ENCODE measurements at regions not wholly inside any gene's neighbourhood (a gene's known extent, or its start where the extent isn't known, plus 50 kb on each side); places are given as distances from the start of the nearest gene placed in this dataset.

GRCh38 chr5:169499990-169500505, 83.5 kb upstream of the SPDL1 start:
- Histone ChIP-seq H3K4me1 (ENCODE audit: control insufficient read depth, insufficient read depth, low read length, poor library complexity, severe bottlenecking) (peaks cover 9% of the 10 kb centered on the region), H3K4me3 (ENCODE audit: extremely low read depth, insufficient read depth, low read length, poor library complexity, severe bottlenecking) (no peak overlapping the region), H3K27ac (ENCODE audit: low read depth, low read length, severe bottlenecking) (no peak overlapping the region), H3K9me3 (ENCODE audit: control insufficient read depth, low read length) (no peaks in the 10 kb centered on the region), H3K36me3 (ENCODE audit: control insufficient read depth, insufficient read depth, low read length) (no peaks in the 10 kb centered on the region)
- 84 to 91% methylated on average over 2 of the region's 2 CpGs for WGBS, 2 experiments (ENCODE audit: insufficient coverage in 2 of 2)

- Histone ChIP-seq H3K4me1 (ENCODE audit: control insufficient read depth, insufficient read depth, low read length, poor library complexity, severe bottlenecking) (no peaks in the 10 kb centered on the region), H3K9me3 (ENCODE audit: control insufficient read depth, low read length) (no peaks in the 10 kb centered on the region), H3K27ac (ENCODE audit: low read depth, low read length, severe bottlenecking) (no peak overlapping the region), H3K36me3 (ENCODE audit: control insufficient read depth, insufficient read depth, low read length) (no peaks in the 10 kb centered on the region), H3K4me3 (ENCODE audit: extremely low read depth, insufficient read depth, low read length, poor library complexity, severe bottlenecking) (no peak overlapping the region)
- WGBS, 2 experiments (ENCODE audit: insufficient coverage in 2 of 2) = 100% methylated on average over 1 of the region's 1 CpG
These were observed 86.7 kb upstream of the SPDL1 start for GRCh38 chr5:169496878-169497277.

GRCh38 chr5:169494941-169495548, 88.5 kb upstream of the SPDL1 start:
- Histone ChIP-seq H3K9me3 (ENCODE audit: control insufficient read depth, low read length) (no peaks in the 10 kb centered on the region), H3K36me3 (ENCODE audit: control insufficient read depth, insufficient read depth, low read length) (no peaks in the 10 kb centered on the region), H3K4me3 (ENCODE audit: extremely low read depth, insufficient read depth, low read length, poor library complexity, severe bottlenecking) (no peak overlapping the region), H3K27ac (ENCODE audit: low read depth, low read length, severe bottlenecking) (no peak overlapping the region), H3K4me1 (ENCODE audit: control insufficient read depth, insufficient read depth, low read length, poor library complexity, severe bottlenecking) (no peaks in the 10 kb centered on the region)
- WGBS, 2 experiments (ENCODE audit: insufficient coverage in 2 of 2) = 86 to 100% methylated on average over 1 of the region's 4 CpGs

GRCh38 chr5:169494383-169494935, 89.1 kb upstream of the SPDL1 start:
- no peaks in the 10 kb centered on the region for H3K4me1 ChIP-seq (ENCODE audit: control insufficient read depth, insufficient read depth, low read length, poor library complexity, severe bottlenecking)
- H3K27ac ChIP-seq (ENCODE audit: low read depth, low read length, severe bottlenecking) = no peak overlapping the region
- 86 to 100% methylated on average over 1 of the region's 2 CpGs for WGBS, 2 experiments (ENCODE audit: insufficient coverage in 2 of 2)
- H3K4me3 ChIP-seq (ENCODE audit: extremely low read depth, insufficient read depth, low read length, poor library complexity, severe bottlenecking) = no peak overlapping the region
- H3K36me3 ChIP-seq (ENCODE audit: control insufficient read depth, insufficient read depth, low read length) = no peaks in the 10 kb centered on the region
- H3K9me3 ChIP-seq (ENCODE audit: control insufficient read depth, low read length) = no peaks in the 10 kb centered on the region

GRCh38 chr5:169474226-169474625, 109.3 kb upstream of the SPDL1 start:
- Histone ChIP-seq H3K27ac (ENCODE audit: low read depth, low read length, severe bottlenecking) (no peak overlapping the region), H3K36me3 (ENCODE audit: control insufficient read depth, insufficient read depth, low read length) (no peaks in the 10 kb centered on the region), H3K4me3 (ENCODE audit: extremely low read depth, insufficient read depth, low read length, poor library complexity, severe bottlenecking) (no peak overlapping the region), H3K9me3 (ENCODE audit: control insufficient read depth, low read length) (no peaks in the 10 kb centered on the region), H3K4me1 (ENCODE audit: control insufficient read depth, insufficient read depth, low read length, poor library complexity, severe bottlenecking) (no peaks in the 10 kb centered on the region)
- WGBS, 2 experiments (ENCODE audit: insufficient coverage in 2 of 2) = 88% methylated on average over 2 of the region's 3 CpGs; no CpG with 5 or more reads in 1 of the 2 experiments

- Histone ChIP-seq H3K4me1 (ENCODE audit: control insufficient read depth, insufficient read depth, low read length, poor library complexity, severe bottlenecking) (peaks cover 1% of the 10 kb centered on the region), H3K36me3 (ENCODE audit: control insufficient read depth, insufficient read depth, low read length) (no peaks in the 10 kb centered on the region), H3K9me3 (ENCODE audit: control insufficient read depth, low read length) (no peaks in the 10 kb centered on the region), H3K4me3 (ENCODE audit: extremely low read depth, insufficient read depth, low read length, poor library complexity, severe bottlenecking) (no peak overlapping the region), H3K27ac (ENCODE audit: low read depth, low read length, severe bottlenecking) (no peak overlapping the region)
- WGBS, 2 experiments (ENCODE audit: insufficient coverage in 2 of 2) = 64 to 100% methylated on average over 1 to 2 of the region's 5 CpGs
These were observed 111.0 kb upstream of the SPDL1 start for GRCh38 chr5:169472544-169472943.

- H3K27ac ChIP-seq (ENCODE audit: low read depth, low read length, severe bottlenecking) = no peak overlapping the region
These were observed 112.6 kb upstream of the SPDL1 start for GRCh38 chr5:169471021-169471420.

GRCh38 chr5:169467041-169467771, 116.4 kb upstream of the SPDL1 start:
- H3K4me1 ChIP-seq (ENCODE audit: control insufficient read depth, insufficient read depth, low read length, poor library complexity, severe bottlenecking) = peaks cover 3% of the 10 kb centered on the region
- WGBS, 2 experiments (ENCODE audit: insufficient coverage in 2 of 2) = 88 to 95% methylated on average over 2 to 3 of the region's 5 CpGs
- no peak overlapping the region for H3K4me3 ChIP-seq (ENCODE audit: extremely low read depth, insufficient read depth, low read length, poor library complexity, severe bottlenecking)
- H3K9me3 ChIP-seq (ENCODE audit: control insufficient read depth, low read length) = no peaks in the 10 kb centered on the region
- H3K27ac ChIP-seq (ENCODE audit: low read depth, low read length, severe bottlenecking) = no peak overlapping the region
- H3K36me3 ChIP-seq (ENCODE audit: control insufficient read depth, insufficient read depth, low read length) = no peaks in the 10 kb centered on the region

More at GRCh38 chr5:169471021-169471420, 112.6 kb upstream of the SPDL1 start:
- H3K9me3 ChIP-seq (ENCODE audit: control insufficient read depth, low read length) = no peaks in the 10 kb centered on the region
- H3K36me3 ChIP-seq (ENCODE audit: control insufficient read depth, insufficient read depth, low read length) = no peaks in the 10 kb centered on the region
- 72 to 78% methylated on average over 3 of the region's 4 CpGs for WGBS, 2 experiments (ENCODE audit: insufficient coverage in 2 of 2)
- no peak overlapping the region for H3K4me3 ChIP-seq (ENCODE audit: extremely low read depth, insufficient read depth, low read length, poor library complexity, severe bottlenecking)
- peaks cover 3% of the 10 kb centered on the region for H3K4me1 ChIP-seq (ENCODE audit: control insufficient read depth, insufficient read depth, low read length, poor library complexity, severe bottlenecking)

- WGBS, 2 experiments (ENCODE audit: insufficient coverage in 2 of 2) = 75 to 93% methylated on average over 2 to 3 of the region's 6 CpGs
- Histone ChIP-seq H3K27ac (ENCODE audit: low read depth, low read length, severe bottlenecking) (no peak overlapping the region), H3K4me3 (ENCODE audit: extremely low read depth, insufficient read depth, low read length, poor library complexity, severe bottlenecking) (no peak overlapping the region), H3K36me3 (ENCODE audit: control insufficient read depth, insufficient read depth, low read length) (no peaks in the 10 kb centered on the region), H3K9me3 (ENCODE audit: control insufficient read depth, low read length) (no peaks in the 10 kb centered on the region), H3K4me1 (ENCODE audit: control insufficient read depth, insufficient read depth, low read length, poor library complexity, severe bottlenecking) (no peaks in the 10 kb centered on the region)
These were observed 122.7 kb upstream of the SPDL1 start for GRCh38 chr5:169460896-169461295.

GRCh38 chr5:169460123-169460522, 123.5 kb upstream of the SPDL1 start:
- no peaks in the 10 kb centered on the region for H3K36me3 ChIP-seq (ENCODE audit: control insufficient read depth, insufficient read depth, low read length)
- no peak overlapping the region for H3K27ac ChIP-seq (ENCODE audit: low read depth, low read length, severe bottlenecking)
- no peak overlapping the region for H3K4me3 ChIP-seq (ENCODE audit: extremely low read depth, insufficient read depth, low read length, poor library complexity, severe bottlenecking)
- no peaks in the 10 kb centered on the region for H3K9me3 ChIP-seq (ENCODE audit: control insufficient read depth, low read length)
- H3K4me1 ChIP-seq (ENCODE audit: control insufficient read depth, insufficient read depth, low read length, poor library complexity, severe bottlenecking) = no peaks in the 10 kb centered on the region
- 94 to 100% methylated on average over 1 of the region's 1 CpG for WGBS, 2 experiments (ENCODE audit: insufficient coverage in 2 of 2)

- Histone ChIP-seq H3K4me3 (ENCODE audit: extremely low read depth, insufficient read depth, low read length, poor library complexity, severe bottlenecking) (no peak overlapping the region), H3K4me1 (ENCODE audit: control insufficient read depth, insufficient read depth, low read length, poor library complexity, severe bottlenecking) (no peaks in the 10 kb centered on the region), H3K9me3 (ENCODE audit: control insufficient read depth, low read length) (no peaks in the 10 kb centered on the region), H3K27ac (ENCODE audit: low read depth, low read length, severe bottlenecking) (no peak overlapping the region), H3K36me3 (ENCODE audit: control insufficient read depth, insufficient read depth, low read length) (no peaks in the 10 kb centered on the region)
- WGBS, 2 experiments (ENCODE audit: insufficient coverage in 2 of 2) = 43 to 54% methylated on average over 4 of the region's 5 CpGs
These were observed 125.4 kb upstream of the SPDL1 start for GRCh38 chr5:169458221-169458620.

Data from mesodermal cell (in vitro differentiated cells).